Thyroid gland (tissue), 4 donors: ENCODE measurements at regions not wholly inside any gene's neighbourhood (a gene's known extent, or its start where the extent isn't known, plus 50 kb on each side); places are given as distances from the start of the nearest gene placed in this dataset.

Source experiments
- DNase-seq, 2 donors: peaks; one replicate each; pipeline ENCODE4 v3.0.0-alpha.2; 2019
- H3K27ac ChIP-seq, 3 donors: fragments of 200-600 bp; sonication (generic); 1 replicate in 2 of 3; 2 replicates in 1 of 3; pipeline ENCODE4 v1.5.1; 2016 to 2019; ENCODE audit warnings: mild to moderate bottlenecking in 1 of 3, moderate library complexity in 1 of 3
- H3K27me3 ChIP-seq: fragments of 200-600 bp; sonication (generic); one replicate; pipeline ENCODE4 v1.5.1; 2019
- H3K36me3 ChIP-seq, 2 donors: fragments of 200-600 bp; sonication (generic); one replicate each; pipeline ENCODE4 v1.5.1; 2016 to 2019
- H3K4me1 ChIP-seq, 2 donors: fragments of 200-600 bp; sonication (generic); one replicate each; pipeline ENCODE4 v1.5.1; 2017 to 2019
- H3K4me3 ChIP-seq, 3 donors: fragments of 200-600 bp; sonication (generic); replicated peaks in 1 of 3; 1 replicate in 2 of 3; 2 replicates in 1 of 3; pipeline ENCODE4 v1.5.1; 2016; ENCODE audit warnings: mild to moderate bottlenecking in 1 of 3
- H3K9me3 ChIP-seq: fragments of 200-600 bp; sonication (generic); one replicate; pipeline ENCODE4 v1.5.1; 2017
- CTCF ChIP-seq, 6 experiments: fragments of 200-600 bp in 3 of 6; fragments of 450-650 bp in 3 of 6; sonication (generic) in 3 of 6; IDR thresholded peaks; one replicate each; pipeline ENCODE4 v1.5.1; 2016 to 2019; ENCODE audit warnings: antibody characterized with exemption in 6 of 6, mild to moderate bottlenecking in 2 of 6, inconsistent platforms in 1 of 6, moderate library complexity in 1 of 6
- POLR2A ChIP-seq, 2 donors: fragments of 450-650 bp; IDR thresholded peaks; one replicate each; pipeline ENCODE4 v1.6.1; 2017; ENCODE audit warnings: antibody characterized with exemption in 2 of 2, mild to moderate bottlenecking in 2 of 2, moderate library complexity in 1 of 2
- WGBS, 2 donors: methylation state at CpG; one replicate each; pipeline ENCODE4 v1.1.5; 2017; 5-methylcytosine and 5-hydroxymethylcytosine counted together
- intact Hi-C: fragments of 100-400 bp; cut with DNase I; formaldehyde crosslinking; loops from one replicate; pipeline ENCODE4 v1.15.1; 2023

GRCh38 chr5:90174236-90174635 is 235.3 kb downstream of the CETN3 start:
- H3K4me3 ChIP-seq: no peak overlapping the region
- H3K36me3 ChIP-seq: no peaks in the 10 kb centered on the region
- intact Hi-C loops: no loop called here
- no peaks in the 10 kb centered on the region for H3K9me3 ChIP-seq
- H3K4me1 ChIP-seq: peaks cover 0 to 14% of the 10 kb centered on the region in 2 donors
- TF ChIP-seq POLR2A (IDR thresholded peaks at IDR 0.05) (no peak), CTCF (IDR thresholded peaks at IDR 0.05) (no peak)
- no peaks in the 10 kb centered on the region for H3K27me3 ChIP-seq
- H3K27ac ChIP-seq: no peak overlapping the region
- WGBS, 2 donors: 93 to 94% methylated on average over 4 of the region's 4 CpGs
- DNase-seq: no peak

GRCh38 chr5:90173299-90174030 is 236.1 kb downstream of the CETN3 start:
- intact Hi-C loops: no loop called here
- TF ChIP-seq POLR2A (IDR thresholded peaks at IDR 0.05): no peak
- TF ChIP-seq CTCF (IDR thresholded peaks at IDR 0.05): no peak
- 85 to 97% methylated on average over 1 of the region's 1 CpG for WGBS, 2 donors
- no peaks in the 10 kb centered on the region for H3K36me3 ChIP-seq
- H3K9me3 ChIP-seq: no peaks in the 10 kb centered on the region
- H3K27ac ChIP-seq: no peak overlapping the region
- DNase-seq: no peak
- H3K4me1 ChIP-seq: peaks cover 0 to 17% of the 10 kb centered on the region in 2 donors
- no peak overlapping the region for H3K4me3 ChIP-seq
- H3K27me3 ChIP-seq: no peaks in the 10 kb centered on the region

GRCh38 chr5:90171466-90171865 is 238.1 kb downstream of the CETN3 start:
- WGBS, 2 donors: 0% methylated on average over 1 of the region's 1 CpG
- no peaks in the 10 kb centered on the region for H3K36me3 ChIP-seq
- no peak for DNase-seq
- peaks cover 0 to 17% of the 10 kb centered on the region in 2 donors for H3K4me1 ChIP-seq
- TF ChIP-seq CTCF (IDR thresholded peaks at IDR 0.05): no peak
- no peak for TF ChIP-seq POLR2A (IDR thresholded peaks at IDR 0.05)
- no peak overlapping the region for H3K27ac ChIP-seq
- no peak overlapping the region for H3K4me3 ChIP-seq
- H3K9me3 ChIP-seq: no peaks in the 10 kb centered on the region
- intact Hi-C loops: no loop called here
- no peaks in the 10 kb centered on the region for H3K27me3 ChIP-seq

GRCh38 chr5:90170261-90170660 is 239.3 kb downstream of the CETN3 start:
- intact Hi-C loops: no loop called here
- 7 to 9% methylated on average over 1 of the region's 1 CpG for WGBS, 2 donors
- Histone ChIP-seq H3K36me3 (no peaks in the 10 kb centered on the region), H3K4me3 (no peak overlapping the region), H3K4me1 (peaks cover 0 to 17% of the 10 kb centered on the region in 2 donors), H3K9me3 (no peaks in the 10 kb centered on the region), H3K27ac (no peak overlapping the region), H3K27me3 (no peaks in the 10 kb centered on the region)
- DNase-seq: no peak
- TF ChIP-seq POLR2A (IDR thresholded peaks at IDR 0.05) (no peak), CTCF (IDR thresholded peaks at IDR 0.05) (no peak)

- Histone ChIP-seq H3K27me3 (no peaks in the 10 kb centered on the region), H3K27ac (no peak overlapping the region)
- intact Hi-C loops: no loop called here
Measured at GRCh38 chr5:90169078-90169477, 240.5 kb downstream of the CETN3 start.

More at GRCh38 chr5:90169078-90169477, 240.5 kb downstream of the CETN3 start:
- DNase-seq: peak; percentile 41 to 47
- WGBS, 2 donors: 54 to 64% methylated on average over 2 of the region's 2 CpGs
- Histone ChIP-seq H3K4me3 (no peak overlapping the region), H3K9me3 (no peaks in the 10 kb centered on the region), H3K36me3 (no peaks in the 10 kb centered on the region), H3K4me1 (peaks cover 0 to 17% of the 10 kb centered on the region in 2 donors)
- no peak for TF ChIP-seq POLR2A (IDR thresholded peaks at IDR 0.05)
